ENCODE measurements at regions not wholly inside any gene's neighbourhood (a gene's known extent, or its start where the extent isn't known, plus 50 kb on each side); places are given as distances from the start of the nearest gene placed in this dataset.
A peak's percentile ranks its signal among the peaks of the same experiment; 100 is the strongest.

DNA sequence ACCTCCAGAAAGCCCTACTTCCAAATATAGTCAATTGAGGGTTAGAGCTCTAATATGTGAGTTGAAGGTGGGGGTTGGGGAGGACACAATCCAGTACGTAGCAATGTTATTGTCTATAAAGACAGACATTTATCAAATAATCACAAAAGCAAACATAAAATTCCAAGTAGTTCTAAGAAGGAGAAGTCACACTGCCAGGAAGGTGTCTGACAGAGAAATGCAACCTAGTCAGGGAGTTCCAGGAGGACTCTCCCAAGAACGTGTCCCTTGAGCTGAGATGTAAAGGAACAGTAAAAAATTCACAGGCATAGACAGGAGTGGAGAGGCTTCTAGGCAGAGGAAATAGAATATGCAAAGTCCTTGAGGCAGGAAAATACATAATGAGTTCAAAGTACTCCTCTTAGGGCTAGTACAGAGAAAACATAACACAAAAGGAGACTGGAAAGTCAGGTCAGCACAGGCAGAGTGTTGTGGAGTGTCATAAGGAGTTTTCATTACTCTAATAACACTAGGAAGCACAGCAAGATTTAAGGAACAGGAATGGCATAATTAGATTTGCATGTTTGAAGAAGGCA lies 277.6 kb upstream of the STT3B start:
- TF ChIP-seq, protein P1, sequence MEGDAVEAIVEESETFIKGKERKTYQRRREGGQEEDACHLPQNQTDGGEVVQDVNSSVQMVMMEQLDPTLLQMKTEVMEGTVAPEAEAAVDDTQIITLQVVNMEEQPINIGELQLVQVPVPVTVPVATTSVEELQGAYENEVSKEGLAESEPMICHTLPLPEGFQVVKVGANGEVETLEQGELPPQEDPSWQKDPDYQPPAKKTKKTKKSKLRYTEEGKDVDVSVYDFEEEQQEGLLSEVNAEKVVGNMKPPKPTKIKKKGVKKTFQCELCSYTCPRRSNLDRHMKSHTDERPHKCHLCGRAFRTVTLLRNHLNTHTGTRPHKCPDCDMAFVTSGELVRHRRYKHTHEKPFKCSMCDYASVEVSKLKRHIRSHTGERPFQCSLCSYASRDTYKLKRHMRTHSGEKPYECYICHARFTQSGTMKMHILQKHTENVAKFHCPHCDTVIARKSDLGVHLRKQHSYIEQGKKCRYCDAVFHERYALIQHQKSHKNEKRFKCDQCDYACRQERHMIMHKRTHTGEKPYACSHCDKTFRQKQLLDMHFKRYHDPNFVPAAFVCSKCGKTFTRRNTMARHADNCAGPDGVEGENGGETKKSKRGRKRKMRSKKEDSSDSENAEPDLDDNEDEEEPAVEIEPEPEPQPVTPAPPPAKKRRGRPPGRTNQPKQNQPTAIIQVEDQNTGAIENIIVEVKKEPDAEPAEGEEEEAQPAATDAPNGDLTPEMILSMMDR (IDR thresholded peaks at IDR 0.05), result no peak
- H3K9me3 ChIP-seq (ENCODE audit: control insufficient read depth, low read length), result no peaks in the 10 kb centered on the region
- H3K27me3 ChIP-seq (ENCODE audit: control insufficient read depth, insufficient read depth, low read length), result no peaks in the 10 kb centered on the region

GRCh38 chr3:31262201-31262600 lies 270.5 kb upstream of the STT3B start:
- TF ChIP-seq, protein P1 (IDR thresholded peaks at IDR 0.05), result no peak
- H3K27ac ChIP-seq, result no peak overlapping the region
- H2AFZ ChIP-seq, result no peak overlapping the region
- no peaks in the 10 kb centered on the region for H3K4me1 ChIP-seq
- H3K4me3 ChIP-seq (ENCODE audit: low read depth, low read length), result no peak overlapping the region
- no peaks in the 10 kb centered on the region for H3K9me3 ChIP-seq (ENCODE audit: control insufficient read depth, low read length)
- no peaks in the 10 kb centered on the region for H3K79me2 ChIP-seq
- no peaks in the 10 kb centered on the region for H3K27me3 ChIP-seq (ENCODE audit: control insufficient read depth, insufficient read depth, low read length)
- H3K4me2 ChIP-seq (ENCODE audit: low read length), result no peak overlapping the region
- no peak overlapping the region for H3K9ac ChIP-seq
- no peaks in the 10 kb centered on the region for H3K36me3 ChIP-seq (ENCODE audit: control insufficient read depth, insufficient read depth, low read length)

More for the DNA sequence above, 277.6 kb upstream of the STT3B start:
- H3K27ac ChIP-seq, result no peak overlapping the region
- no peaks in the 10 kb centered on the region for H3K79me2 ChIP-seq
- no peak overlapping the region for H3K4me2 ChIP-seq (ENCODE audit: low read length)
- H3K4me3 ChIP-seq (ENCODE audit: low read depth, low read length), result no peak overlapping the region
- no peak overlapping the region for H2AFZ ChIP-seq
- no peaks in the 10 kb centered on the region for H3K4me1 ChIP-seq
- no peak overlapping the region for H3K9ac ChIP-seq
- H3K36me3 ChIP-seq (ENCODE audit: control insufficient read depth, insufficient read depth, low read length), result no peaks in the 10 kb centered on the region

DNA sequence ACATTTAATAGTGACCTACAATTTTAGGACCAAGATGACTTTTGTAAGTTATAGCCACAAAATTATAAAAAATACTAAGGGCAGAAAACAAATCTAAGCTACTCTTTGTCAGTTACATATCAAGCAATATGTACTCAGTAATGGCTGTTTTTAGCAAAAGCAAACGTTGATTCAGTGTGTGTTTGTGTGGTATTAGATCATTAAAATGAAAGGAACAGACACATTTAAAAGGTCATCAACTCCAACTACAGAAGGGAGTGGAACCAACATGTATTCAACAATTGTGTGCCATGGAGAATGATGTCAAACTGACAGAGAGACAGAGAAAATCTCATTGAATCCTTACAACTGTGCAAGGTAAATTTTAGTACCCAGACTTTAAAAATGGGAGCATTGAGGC lies 268.8 kb upstream of the STT3B start:
- Histone ChIP-seq H2AFZ (no peak overlapping the region), H3K9ac (no peak overlapping the region), H3K27ac (no peak overlapping the region), H3K4me2 (ENCODE audit: low read length) (no peak overlapping the region), H3K4me1 (no peaks in the 10 kb centered on the region), H3K27me3 (ENCODE audit: control insufficient read depth, insufficient read depth, low read length) (no peaks in the 10 kb centered on the region), H3K79me2 (no peaks in the 10 kb centered on the region), H3K36me3 (ENCODE audit: control insufficient read depth, insufficient read depth, low read length) (no peaks in the 10 kb centered on the region), H3K4me3 (ENCODE audit: low read depth, low read length) (no peak overlapping the region), H3K9me3 (ENCODE audit: control insufficient read depth, low read length) (no peaks in the 10 kb centered on the region)
- TF ChIP-seq, protein P1 (IDR thresholded peaks at IDR 0.05), result no peak

DNA sequence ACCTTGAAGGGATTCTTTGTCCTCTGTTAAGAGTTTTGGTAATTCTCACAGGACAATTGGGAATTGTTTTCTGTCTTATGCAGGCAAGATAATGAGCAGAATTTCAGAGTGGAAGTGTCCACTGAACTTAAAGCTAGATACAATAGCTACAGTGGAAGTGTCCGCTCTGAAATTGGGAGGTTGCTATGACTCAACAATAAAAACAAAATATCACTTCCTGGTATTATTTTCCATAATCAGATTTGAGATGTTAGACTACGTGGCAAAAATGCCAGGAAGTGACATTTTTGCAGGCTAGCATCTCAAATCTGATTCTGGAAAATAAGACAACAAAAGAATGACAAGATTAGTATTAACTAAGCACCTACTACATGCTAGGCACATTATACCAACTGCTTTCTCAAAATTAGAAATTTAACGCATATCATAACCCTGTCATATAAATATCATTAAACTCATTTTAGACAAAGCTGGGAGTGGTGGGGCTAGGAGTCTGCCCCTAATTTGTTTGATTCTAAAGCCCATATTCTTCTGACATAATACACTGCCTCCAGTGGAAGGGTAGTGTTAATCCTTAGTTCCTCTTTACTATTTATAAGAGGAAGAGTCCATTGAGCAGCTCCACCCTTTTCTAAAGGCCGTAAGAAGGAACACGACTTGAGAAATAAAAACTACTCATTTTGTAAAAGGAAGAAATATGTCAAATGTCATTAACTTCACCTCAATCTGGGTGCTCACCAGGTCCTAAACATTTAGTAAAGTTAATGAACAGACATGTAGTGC lies 266.9 kb upstream of the STT3B start:
- no peak overlapping the region for H2AFZ ChIP-seq
- no peaks in the 10 kb centered on the region for H3K4me1 ChIP-seq
- H3K9me3 ChIP-seq (ENCODE audit: control insufficient read depth, low read length), result no peaks in the 10 kb centered on the region
- H3K9ac ChIP-seq, result no peak overlapping the region
- H3K4me2 ChIP-seq (ENCODE audit: low read length), result no peak overlapping the region
- no peaks in the 10 kb centered on the region for H3K36me3 ChIP-seq (ENCODE audit: control insufficient read depth, insufficient read depth, low read length)
- H3K27ac ChIP-seq, result peak overlapping the region; percentile 20
- TF ChIP-seq, protein P1 (IDR thresholded peaks at IDR 0.05), result no peak
- no peaks in the 10 kb centered on the region for H3K27me3 ChIP-seq (ENCODE audit: control insufficient read depth, insufficient read depth, low read length)
- H3K4me3 ChIP-seq (ENCODE audit: low read depth, low read length), result no peak overlapping the region
- no peaks in the 10 kb centered on the region for H3K79me2 ChIP-seq

Measured in parathyroid adenoma (tissue), 2 donors.